COR-L47 (cell line): ENCODE measurements at regions not wholly inside any gene's neighbourhood (a gene's known extent, or its start where the extent isn't known, plus 50 kb on each side); places are given as distances from the start of the nearest gene placed in this dataset.

Source experiments
- DNase-seq: peaks from one replicate; lab custom pipeline; 2025; lab: John Stamatoyannopoulos, UW

DNA sequence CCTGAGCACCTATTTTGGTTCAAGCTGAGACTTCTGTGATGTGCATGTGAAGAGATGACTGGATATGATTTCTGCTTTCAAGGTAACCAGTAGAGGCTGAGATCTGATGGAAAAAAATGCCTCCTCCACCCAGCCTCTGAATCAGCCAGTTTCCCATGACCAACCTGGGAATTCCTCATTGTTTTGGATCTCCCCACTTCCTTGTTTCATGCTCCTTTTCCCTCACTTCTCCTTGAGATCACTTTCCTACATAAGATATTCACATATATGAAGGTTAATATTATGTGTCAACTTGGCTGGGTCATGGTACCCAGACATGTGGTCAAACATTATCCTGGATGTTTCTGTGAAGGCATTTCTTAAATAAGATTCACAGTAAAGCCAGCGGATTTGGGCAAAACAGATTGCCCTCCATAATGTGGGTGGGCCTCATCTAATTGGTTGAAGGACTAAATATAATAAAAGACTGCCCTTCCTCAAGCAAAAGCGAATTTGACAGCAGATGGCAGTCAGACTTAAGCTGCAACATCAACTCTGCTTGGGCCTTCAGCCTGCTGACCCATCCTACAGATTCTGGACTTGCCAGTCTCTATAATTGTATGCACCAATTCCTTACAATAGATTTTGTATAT, 379.4 kb downstream of the TNS1 start:
- no peak for DNase-seq

DNA sequence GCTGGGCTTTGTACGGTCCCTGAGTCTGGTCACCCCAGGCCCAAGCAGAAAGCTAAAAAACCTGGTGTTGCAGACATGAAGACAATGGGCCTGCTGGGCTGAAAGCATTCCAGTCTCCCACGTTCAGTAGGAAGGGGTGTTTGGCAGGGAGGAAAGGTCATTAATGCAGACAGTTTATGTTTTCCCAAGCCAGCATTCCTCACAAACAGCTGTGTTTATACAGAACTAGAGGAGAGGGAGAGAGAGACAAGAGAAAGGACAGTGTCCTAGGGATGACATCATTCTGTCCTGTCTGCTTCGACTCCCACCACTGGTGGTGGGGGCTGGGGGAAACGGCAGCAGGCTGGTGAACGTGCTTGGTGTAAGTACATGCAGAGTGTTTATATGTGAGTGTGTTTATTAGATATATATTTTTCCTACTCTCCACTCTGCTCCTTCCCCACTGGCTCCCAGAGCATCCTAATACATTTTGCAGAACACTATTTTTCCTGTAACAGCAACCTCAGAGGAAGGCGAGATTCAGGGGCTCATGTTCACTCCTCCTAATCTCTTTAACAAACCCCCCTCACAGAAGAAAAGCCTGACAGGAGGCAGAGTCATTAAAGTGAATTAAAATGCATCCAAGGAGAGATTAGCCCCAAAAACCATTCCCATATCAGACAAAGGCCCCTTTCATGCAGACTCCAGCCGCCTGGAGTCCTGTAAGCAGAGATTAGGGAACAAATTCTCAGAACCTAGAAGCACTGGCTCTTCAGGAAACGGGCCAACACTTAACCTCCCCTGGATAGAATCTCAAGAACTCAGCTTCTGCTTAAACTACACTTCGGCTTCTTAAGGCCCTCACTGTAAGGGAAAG, 380.4 kb downstream of the TNS1 start:
- DNase-seq, result peak; percentile 62

DNA sequence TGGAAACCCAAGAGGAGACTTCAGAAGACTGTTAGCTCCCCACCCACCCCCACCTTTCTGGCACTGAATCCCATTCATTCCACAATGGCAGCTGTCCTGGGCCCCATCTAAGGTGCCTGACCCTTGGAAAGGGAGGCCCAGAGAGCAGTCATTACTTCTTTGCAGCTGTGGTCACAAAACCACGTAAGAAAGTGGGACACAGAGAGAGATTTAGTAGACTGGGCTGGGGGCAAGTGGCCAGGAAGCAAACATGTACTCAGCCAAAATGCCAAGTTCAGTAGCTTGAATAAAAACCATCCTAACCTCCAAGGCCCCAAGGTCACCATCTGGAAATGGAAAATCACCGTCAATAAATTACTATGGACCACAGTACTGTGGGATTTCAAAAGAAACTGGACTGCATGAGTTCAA, 381.4 kb downstream of the TNS1 start:
- no peak for DNase-seq

DNA sequence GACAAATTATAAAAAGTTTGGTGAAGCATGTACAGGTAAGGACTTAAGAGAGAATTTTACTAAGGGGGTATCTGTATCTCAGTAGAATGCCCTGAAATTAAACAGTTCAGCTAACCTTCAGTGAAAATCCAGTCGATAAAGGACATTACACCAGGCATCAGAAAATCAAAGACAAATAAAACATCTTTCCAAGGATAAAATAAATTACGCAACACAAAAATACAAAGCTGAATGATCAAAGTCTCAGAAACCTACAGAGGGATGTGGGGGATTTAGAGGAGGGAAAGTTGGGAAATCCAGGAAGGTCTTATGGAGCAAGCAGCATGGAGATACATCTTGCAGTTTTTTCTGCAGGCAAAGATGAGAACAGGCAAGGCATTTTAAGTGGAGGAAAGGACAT, 384.1 kb downstream of the TNS1 start:
- no peak for DNase-seq

DNA sequence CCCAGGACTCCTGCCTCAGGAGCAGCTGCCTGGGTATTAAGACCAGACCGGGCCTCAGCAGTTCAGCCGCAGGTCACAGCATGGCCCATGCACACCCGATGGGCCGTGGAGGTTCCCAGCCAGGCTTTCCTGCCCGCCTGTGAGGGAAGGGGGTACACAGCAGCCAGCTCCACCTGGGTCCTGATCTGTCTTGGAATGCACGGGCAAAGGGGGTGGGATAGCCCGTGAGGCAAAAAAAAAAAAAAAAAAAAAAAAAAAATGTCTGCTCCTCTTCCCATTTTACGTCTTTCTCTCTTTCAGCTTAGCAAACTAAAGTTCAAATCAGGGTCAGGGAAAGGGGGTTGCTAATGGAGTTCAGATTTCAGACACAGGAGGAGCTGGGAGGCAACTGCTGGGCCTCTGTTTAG, 385.2 kb downstream of the TNS1 start:
- no peak for DNase-seq

DNA sequence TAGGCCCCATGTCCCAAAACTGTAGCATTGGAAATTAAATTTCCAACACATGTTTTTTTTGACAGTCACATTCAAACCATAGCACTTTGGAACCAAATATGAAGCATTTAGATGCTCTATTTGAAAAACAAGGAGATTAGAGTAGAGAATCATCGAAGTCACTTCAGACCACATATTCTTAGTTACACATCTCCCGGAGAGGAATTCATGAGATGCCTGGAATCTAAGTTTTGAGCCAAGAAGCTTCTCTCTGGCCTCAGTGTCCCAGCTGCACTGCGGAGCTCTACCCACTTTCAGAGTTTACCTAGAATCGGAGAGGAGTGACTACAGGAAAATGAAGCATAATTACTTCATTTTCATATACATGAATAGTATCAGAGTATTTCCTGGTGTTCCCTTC, 385.9 kb downstream of the TNS1 start:
- DNase-seq, result no peak

DNA sequence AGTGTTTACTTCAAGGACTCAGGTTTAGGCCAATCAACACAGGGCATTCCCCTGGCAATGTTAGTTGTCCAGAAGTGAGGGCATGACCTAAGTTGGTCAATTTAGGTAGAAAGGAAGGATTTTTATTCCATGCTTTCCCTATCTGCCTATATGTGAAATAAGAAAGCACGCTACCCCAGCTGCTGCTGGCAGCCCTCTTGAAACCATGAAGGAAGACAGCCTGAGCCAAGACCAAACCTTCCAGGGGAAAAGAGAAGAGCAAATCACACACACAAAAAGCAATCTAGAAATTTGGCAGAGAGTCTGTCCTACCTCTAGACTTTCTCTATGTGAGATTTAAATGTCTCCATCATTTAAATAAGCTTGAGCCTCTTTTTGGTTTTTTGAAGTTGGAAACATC, 387.6 kb downstream of the TNS1 start:
- no peak for DNase-seq

DNA sequence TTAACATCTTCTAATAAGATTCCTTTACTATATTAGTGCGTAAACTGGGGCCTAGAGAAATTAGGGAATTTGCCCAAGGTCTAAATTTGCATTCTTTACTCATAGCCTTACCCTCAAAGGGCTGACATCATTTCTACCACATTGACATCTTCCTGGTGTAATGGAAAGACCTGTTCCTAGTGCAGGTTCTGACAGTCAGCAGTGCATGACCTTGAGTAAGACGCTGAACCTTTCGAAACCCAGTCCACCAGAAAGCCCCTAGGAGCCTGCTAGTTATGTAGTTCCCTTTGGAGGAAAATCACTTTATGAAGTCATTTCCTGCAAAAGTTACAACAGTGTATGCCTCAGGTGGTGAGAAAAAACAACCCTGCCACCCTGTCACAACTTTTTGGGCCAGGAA, 388.3 kb downstream of the TNS1 start:
- DNase-seq, result no peak

DNA sequence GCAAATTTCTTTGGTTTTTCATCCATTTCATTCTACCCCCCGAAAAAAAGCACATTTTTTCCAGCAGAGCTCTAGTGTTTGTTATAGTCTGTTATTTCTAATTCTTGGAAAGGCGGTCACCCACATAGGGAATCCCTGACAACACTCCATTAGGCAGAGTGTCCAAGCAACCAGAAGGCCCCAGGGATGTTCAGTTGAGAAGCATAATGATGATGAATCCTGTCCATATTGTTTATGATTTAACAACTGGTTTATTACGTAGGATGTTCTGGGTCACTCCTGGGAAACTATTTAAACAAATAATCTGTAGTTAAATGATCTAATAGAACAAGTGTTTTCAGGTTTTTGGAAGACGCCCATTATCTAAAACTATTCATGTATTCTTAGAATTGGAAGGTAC, 388.7 kb downstream of the TNS1 start:
- no peak for DNase-seq

DNA sequence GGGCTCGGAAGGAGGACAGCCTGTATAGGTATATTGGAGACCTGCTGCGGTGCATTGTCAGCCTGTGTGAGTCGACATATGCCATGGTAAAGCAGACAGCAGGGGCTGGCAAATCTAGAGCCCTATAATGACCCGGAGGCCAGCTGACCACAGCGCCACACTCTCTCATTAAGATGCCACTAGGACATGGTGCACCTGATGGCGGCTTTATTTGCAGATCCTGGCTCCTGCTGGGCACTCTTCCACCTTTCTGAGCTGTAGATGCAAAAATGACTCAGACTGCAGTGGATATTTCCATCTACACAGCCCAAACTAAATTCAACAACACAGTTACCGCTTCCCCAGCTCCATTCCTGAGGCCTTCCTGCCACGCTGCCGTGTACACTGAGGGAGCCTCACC, 389.9 kb downstream of the TNS1 start:
- DNase-seq, result no peak

DNA sequence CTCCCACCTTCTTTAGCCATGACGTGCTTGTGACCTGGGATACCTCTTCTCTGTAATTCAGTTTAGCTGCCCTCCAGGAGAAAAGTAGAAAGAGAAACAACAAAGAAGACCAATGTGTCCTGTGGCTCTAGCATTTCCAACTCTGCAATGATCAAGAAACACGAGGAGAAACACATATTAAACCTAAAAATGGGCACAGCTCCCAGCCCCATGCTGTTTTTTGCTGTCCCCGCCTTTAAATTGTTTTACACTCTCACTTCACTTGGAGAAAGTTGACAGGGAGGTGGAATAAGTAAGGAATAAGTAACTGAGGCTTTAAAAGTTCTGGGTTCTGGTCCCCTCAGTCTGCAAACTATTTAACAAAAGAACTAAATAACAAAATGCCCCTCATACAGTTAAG, 390.6 kb downstream of the TNS1 start:
- no peak for DNase-seq

DNA sequence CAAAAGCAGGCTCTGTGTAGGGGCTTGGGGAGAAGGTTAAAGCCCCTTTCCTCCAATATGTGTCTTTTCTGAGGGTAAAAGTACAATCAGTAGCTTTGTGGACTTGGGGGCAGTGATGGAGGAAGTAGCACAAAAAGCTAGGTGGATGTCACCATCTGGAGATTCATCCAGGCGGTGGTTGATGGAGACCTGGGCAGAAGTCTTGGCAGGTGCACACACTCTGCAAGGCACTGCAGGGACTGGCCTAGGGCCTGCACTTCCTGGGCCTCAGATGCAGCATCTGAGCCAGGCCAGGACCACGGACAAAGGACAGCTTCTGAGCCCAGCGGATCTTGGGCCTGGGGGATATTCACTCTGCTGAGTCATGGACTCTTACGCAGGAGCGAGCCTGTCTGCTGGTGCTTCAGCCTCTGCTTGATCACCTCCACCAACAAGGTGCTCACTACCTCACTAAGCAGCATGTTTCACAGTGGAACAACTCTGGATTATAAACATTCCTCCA, 391.1 kb downstream of the TNS1 start:
- DNase-seq, result no peak

DNA sequence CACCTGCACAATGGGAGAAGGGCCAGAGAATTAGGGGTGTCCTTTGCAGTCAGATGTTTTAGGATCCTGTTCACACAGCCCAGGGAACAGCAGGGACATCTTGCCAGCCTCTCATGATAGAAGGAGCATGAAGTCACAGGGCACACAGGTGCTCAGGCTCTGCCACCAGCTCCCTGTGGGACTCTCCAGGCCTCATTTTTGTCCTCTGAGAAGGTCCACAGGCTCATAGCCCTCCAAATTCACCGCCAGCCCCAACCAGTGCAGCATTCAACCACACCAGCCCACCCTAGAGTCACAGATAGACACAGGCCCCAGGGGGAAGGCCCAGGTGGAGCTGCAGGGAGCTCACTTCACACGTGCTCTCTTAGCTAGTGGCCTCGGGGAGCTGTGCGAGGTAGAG, 391.7 kb downstream of the TNS1 start:
- DNase-seq, result no peak

DNA sequence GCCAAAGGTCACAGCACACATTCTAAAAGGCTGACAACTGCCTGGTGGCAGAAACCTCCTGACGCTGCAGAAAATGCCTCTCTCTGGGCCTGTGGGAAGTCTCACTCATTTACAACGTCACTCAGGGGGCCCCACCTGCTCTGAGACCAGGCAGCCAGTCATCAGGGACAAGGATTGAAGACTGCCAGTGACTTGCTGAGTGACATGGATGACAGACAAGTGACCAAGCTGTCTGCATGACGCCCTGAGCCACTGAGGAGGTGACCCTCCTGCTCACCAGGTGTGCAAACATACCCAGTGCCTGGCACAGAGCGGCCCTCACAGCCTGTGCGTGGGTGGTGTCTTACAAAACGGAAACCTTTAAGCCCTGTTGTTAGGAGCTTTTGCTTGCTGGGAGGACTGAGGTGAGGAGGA, 392.4 kb downstream of the TNS1 start:
- DNase-seq, result peak; percentile 69

DNA sequence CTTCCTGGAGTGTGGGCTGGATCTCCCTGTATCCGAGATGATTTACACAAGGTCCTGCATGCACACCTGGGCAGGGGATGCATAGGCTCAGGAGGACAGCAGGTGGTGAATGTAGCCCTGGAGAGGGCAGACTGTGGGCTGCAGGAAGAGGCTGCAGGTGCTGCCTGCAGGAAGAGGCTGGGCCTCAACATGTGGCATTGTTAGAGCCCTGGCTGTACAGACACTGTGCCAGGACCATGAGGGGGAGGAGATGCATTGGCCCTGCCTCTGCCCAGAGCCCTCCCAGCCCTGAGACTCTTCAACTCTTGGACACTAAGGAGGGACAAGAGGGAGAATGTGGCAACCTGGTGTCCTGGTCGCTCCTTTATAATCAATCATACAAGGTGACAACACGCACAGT, 392.8 kb downstream of the TNS1 start:
- DNase-seq, result peak; percentile 69

DNA sequence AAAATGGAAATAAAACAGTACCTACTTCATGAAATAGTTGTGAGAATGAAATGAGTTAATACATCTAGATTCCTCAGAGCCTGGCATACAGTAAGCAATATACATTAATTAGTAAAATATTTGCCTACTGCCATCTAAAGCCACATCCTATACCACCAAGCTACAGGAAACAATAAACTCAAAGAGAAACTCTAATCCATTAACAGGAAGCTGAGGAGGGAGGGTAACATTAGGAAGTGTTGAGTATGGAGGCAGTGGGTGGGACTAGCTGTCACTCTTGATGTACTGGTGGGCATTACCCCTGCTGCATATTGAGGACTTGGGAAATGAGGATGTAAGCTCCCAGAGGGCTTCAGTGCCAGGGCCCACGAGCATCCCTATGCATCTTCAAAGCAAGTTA, 396.5 kb downstream of the TNS1 start:
- DNase-seq, result no peak

DNA sequence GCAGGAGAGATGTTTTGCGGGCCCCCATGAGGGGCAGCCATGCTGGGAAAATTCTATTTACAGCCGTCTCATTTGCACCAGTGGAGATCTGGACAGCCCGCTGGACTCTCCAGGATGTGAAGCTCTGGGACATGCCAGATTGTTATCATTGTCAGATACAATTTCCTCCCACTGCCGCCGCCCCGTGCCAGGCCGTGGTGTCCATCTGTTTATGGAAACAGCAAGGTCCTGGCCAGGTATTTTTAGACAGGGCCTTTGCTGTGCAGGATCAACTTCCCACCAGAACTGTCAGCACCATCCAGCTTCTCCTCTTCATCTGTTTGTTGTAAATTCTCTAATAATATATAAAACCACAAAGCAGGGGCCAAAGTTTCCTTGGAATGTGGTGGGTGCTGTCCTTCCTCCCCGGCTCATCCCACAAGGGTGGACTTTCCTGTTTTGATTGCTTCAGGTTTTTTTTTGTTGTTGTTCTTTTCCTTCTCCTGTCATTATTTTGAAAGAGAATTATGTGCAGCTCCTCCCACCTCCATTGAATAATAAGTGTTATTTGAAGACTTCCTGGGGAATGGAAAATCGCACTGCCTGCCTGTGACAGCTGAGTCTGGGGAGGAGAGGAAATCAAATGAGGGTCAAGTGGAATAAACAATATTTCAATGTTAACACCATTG, 398.1 kb downstream of the TNS1 start:
- DNase-seq, result no peak

DNA sequence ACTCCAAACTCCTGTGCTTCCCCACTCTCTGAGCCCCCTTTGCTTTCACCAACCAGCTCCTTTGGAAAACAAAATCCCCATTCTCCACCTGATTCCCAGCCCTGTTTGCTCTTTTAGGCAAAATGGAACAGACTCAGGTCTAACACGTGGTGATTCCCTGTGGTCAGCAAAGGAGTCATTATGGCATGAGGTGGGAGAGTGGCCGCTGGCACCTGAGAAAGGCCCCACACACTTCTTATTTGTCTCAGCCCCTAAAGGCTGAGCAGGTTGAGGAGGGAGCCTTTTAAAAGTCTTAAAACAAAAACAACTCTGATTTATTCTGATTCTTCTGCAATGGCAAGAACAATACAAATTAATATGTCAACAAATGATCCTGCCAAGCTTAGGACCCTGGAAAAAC, 401.2 kb downstream of the TNS1 start:
- no peak for DNase-seq

DNA sequence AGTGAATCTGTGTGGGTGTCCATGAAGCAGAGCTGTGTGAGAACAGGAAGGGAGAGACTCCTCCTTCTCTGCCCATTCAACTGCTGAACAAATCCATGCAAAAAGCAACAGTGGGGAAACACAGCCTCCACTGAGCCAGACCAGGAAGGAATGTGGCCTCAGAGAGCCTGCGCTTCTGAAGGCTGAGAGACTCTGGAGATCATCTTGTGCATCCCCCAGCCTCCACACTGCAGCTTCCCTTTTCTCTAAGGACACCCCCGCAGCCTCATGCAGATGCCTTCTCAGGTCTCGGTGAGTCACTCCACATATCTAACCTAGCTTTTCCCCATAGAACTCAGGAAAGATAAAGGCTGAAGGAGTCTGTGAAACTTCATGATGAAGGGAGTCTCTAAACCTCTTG, 402.9 kb downstream of the TNS1 start:
- no peak for DNase-seq

DNA sequence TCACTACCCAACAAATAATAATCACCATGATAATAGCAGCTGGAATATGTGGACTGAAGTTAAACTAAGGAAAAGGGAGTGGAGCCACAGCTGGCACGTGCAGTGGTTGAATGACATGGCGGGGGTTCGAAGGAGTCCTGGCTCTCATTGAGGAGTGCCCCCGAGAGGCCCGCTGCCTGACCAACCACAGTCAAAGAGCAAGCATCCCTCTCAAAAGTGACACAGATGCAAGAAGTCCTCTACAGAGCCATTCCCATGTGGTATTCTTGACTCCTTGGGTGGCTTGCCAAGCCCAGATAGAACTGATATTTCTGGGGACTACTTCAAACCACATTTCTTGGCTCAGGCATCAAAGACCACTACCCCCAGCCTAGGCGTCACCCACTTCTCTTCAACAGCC, 405.1 kb downstream of the TNS1 start:
- DNase-seq, result no peak

DNA sequence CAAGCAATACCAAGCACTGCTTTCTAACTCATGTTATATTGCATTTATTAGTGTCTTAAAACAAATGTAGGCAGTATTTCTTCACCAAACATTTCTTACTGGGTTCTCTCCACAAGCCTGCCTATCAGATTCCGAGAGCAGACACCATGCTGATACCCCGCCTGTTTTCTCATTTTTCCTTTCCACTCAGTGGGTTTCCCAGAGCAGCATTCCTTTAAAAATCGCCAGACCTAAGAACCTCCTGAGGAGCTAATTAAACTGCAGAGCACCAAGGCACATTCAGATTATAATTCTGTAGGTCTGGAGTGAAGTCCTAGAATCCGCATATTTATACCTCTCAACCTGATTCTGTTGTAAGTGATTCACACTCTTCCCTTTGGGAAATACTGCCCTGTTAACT, 405.6 kb downstream of the TNS1 start:
- no peak for DNase-seq

DNA sequence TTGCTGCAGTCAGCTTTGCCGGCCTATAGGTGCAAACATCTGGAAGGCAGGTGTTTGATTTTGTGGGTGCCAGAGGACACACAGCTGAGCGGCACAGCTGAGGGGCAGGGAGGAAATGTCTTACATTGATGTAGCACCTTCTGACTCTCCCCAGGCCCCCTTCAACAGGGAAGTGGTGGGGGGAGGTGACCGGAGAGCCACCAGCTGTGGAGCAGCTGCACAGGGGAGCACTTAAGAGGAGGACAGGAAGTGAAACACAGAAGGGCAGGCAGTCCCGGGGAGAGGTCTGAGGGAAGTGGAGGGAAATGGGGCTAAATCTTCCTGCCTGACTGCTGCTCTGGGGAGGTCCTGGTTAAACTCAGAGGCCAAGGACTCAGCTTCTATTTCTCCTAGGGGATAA, 409.1 kb downstream of the TNS1 start:
- no peak for DNase-seq

DNA sequence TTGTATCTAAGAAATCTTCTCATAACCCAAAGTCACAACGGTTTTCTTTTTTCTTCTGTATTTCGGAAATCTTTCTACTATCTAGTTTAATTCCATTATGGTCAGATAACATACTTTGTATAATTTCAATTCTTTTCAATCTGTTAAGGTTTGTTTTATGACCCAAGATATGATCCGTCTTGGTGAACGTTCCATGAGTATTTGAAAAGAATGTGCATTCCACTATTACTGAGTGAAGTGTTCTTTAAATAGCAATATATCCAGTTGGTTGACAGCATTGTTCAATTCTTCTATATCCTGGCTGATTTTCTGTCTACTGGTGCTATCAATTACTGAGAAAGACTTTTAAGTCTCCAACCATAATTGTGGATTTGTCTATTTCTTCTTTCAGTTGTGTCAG, 414.5 kb downstream of the TNS1 start:
- no peak for DNase-seq
